Calu3 (cell line): ENCODE measurements at regions not wholly inside any gene's neighbourhood (a gene's known extent, or its start where the extent isn't known, plus 50 kb on each side); places are given as distances from the start of the nearest gene placed in this dataset.

Experiments used
- BruUV-seq: library from RNA; stranded (reverse); fragments of 400-500 nt; replicated peaks from 2 replicates; lab custom pipeline; 2021; lab: Mats Ljungman, UMichigan
- CTCF ChIA-PET: fragments of 300-600 bp; sonication (Branson Sonifier 250); formaldehyde crosslinking; loops from one replicate; lab custom pipeline; 2022; ENCODE audit warnings: antibody characterized with exemption; lab: Charles Lee
- DNase-seq: peaks from one replicate; pipeline ENCODE4 v3.0.0; 2022
- H3K27ac Mint-ChIP-seq: one replicate; pipeline ENCODE4 v1.8.0; 2022; ENCODE audit warnings: mixed read lengths; ENCODE audit not compliant: unreplicated experiment
- H3K27me3 Mint-ChIP-seq: one replicate; pipeline ENCODE4 v1.8.0; 2022; ENCODE audit warnings: mixed read lengths; ENCODE audit not compliant: unreplicated experiment
- H3K36me3 Mint-ChIP-seq: one replicate; pipeline ENCODE4 v1.8.0; 2022; ENCODE audit warnings: mild to moderate bottlenecking, moderate library complexity, mixed read lengths; ENCODE audit not compliant: insufficient read depth, unreplicated experiment
- H3K4me1 Mint-ChIP-seq: one replicate; pipeline ENCODE4 v1.8.0; 2022; ENCODE audit warnings: mild to moderate bottlenecking, low read depth, mixed read lengths; ENCODE audit not compliant: unreplicated experiment
- H3K4me3 Mint-ChIP-seq: one replicate; pipeline ENCODE4 v1.8.0; 2022; ENCODE audit warnings: mild to moderate bottlenecking, low read depth, moderate library complexity, mixed read lengths; ENCODE audit not compliant: unreplicated experiment
- H3K9me3 Mint-ChIP-seq: one replicate; pipeline ENCODE4 v1.8.0; 2022; ENCODE audit warnings: low read depth, mixed read lengths; ENCODE audit not compliant: unreplicated experiment
- intact Hi-C: fragments of 100-400 bp; cut with micrococcal nuclease; formaldehyde crosslinking; loops from one replicate; pipeline ENCODE4 v1.10.0; 2022; ENCODE audit not compliant: unreplicated experiment
- TF ChIP-seq, protein P1 (sequence below): fragments of 200-600 bp; IDR thresholded peaks from one replicate; pipeline ENCODE4 v1.8.0; 2022; ENCODE audit warnings: antibody characterized with exemption; ENCODE audit not compliant: unreplicated experiment

DNA sequence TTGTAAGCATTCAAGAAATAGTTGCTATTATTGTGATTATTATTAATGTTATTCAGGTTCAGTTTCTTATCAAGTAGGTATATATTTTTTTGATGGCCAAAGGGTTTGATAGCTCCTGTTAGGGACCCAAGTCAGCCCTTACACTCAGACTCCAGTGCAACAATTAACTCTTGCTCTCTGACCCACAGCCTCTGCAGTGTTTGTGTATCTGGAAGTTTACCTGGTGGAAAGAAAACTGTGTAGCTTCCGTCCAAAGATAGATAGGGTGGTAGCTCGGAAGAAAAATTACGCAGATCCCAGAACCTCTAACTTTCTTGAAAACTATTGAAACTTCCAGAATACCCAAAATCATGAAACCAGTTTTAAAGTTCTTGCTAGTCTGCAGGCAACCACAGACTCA, 58.6 kb upstream of the IGFBP2 start:
- CTCF ChIA-PET: no interaction called here

DNA sequence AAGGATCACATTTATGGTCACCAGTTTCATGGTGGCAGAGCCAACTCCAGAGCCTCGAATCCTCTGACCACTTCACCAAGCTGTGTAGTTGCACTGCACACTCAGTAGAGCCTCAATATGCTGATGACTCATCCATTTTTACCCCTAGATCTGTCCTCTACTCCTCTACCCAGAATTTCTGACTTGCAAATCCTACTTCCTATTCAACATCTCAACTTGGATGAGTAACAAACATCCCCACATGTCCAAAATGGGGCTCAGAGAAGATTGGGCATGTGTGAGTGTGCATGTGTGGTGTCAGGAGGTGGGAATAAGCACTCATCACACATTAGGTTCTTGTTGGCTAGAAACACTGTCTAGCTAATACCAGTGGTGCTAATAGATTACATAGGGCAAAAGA, 57.8 kb upstream of the IGFBP2 start:
- Mint-ChIP-seq H3K4me3 (no peak overlapping the region), H3K27me3 (peaks cover 14% of the 10 kb centered on the region), H3K4me1 (peaks cover 8% of the 10 kb centered on the region), H3K9me3 (no peaks in the 10 kb centered on the region), H3K27ac (no peak overlapping the region), H3K36me3 (no peaks in the 10 kb centered on the region)
- TF ChIP-seq, protein P1, sequence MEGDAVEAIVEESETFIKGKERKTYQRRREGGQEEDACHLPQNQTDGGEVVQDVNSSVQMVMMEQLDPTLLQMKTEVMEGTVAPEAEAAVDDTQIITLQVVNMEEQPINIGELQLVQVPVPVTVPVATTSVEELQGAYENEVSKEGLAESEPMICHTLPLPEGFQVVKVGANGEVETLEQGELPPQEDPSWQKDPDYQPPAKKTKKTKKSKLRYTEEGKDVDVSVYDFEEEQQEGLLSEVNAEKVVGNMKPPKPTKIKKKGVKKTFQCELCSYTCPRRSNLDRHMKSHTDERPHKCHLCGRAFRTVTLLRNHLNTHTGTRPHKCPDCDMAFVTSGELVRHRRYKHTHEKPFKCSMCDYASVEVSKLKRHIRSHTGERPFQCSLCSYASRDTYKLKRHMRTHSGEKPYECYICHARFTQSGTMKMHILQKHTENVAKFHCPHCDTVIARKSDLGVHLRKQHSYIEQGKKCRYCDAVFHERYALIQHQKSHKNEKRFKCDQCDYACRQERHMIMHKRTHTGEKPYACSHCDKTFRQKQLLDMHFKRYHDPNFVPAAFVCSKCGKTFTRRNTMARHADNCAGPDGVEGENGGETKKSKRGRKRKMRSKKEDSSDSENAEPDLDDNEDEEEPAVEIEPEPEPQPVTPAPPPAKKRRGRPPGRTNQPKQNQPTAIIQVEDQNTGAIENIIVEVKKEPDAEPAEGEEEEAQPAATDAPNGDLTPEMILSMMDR: no peak
- CTCF ChIA-PET: no interaction called here
- intact Hi-C loops: no loop called here
- BruUV-seq: no TSS peak
- DNase-seq: no peak

More for the DNA sequence above, 58.6 kb upstream of the IGFBP2 start:
- no peaks in the 10 kb centered on the region for H3K9me3 Mint-ChIP-seq
- peaks cover 5% of the 10 kb centered on the region for H3K27me3 Mint-ChIP-seq
- intact Hi-C loops: no loop called here
- no peak overlapping the region for H3K4me3 Mint-ChIP-seq
- no peaks in the 10 kb centered on the region for H3K36me3 Mint-ChIP-seq
- peaks cover 8% of the 10 kb centered on the region for H3K4me1 Mint-ChIP-seq
- no peak for DNase-seq
- no TSS peak for BruUV-seq
- TF ChIP-seq, protein P1: no peak
- no peak overlapping the region for H3K27ac Mint-ChIP-seq

DNA sequence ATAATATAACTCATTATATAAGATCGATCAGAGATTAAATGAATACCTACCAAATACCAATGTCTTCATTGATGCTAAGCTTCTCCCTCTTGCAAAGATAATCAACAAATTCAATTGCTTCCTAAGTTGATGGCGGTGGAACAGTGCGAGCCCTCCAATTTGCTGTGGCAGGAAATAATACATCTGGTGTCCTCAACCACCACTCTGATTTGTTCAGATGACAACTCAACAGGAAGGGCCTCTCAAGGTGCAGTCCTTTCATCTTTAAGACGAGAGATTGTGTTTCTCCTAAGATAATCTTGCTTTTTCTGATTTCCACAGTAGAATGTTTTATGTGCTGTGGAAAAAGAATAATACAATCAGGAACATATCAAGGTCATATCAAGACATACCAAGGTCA, 56.6 kb upstream of the IGFBP2 start:
- no peak for DNase-seq
- CTCF ChIA-PET: interaction anchor here (0.7 kb wide), 1 partner anchor 7 kb away, joined by 4 read pairs; no protein-coding TSS in a partner anchor
- Mint-ChIP-seq H3K4me1 (peaks cover 8% of the 10 kb centered on the region), H3K27me3 (peaks cover 25% of the 10 kb centered on the region), H3K36me3 (no peaks in the 10 kb centered on the region), H3K9me3 (no peaks in the 10 kb centered on the region), H3K4me3 (no peak overlapping the region), H3K27ac (no peak overlapping the region)
- TF ChIP-seq, protein P1: no peak
- intact Hi-C loops: no loop called here
- BruUV-seq: no TSS peak

DNA sequence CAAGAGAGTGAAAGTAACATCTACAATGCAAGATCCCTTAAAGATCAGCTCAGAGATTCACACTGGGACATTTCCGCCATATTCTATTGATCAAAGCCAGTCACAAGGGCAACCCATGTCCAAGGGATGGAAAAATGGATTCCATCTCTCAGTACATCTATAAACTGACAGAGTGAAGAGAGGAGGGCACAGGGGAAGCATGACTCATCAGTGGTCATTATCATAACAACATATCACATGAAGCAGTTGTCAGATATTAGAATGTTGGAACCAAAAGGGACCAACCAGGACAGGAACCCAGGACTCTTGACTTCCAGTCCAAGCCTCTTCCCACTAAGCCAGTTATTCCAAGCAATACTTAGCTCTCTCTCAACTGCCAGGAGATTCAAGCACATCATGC, 54.9 kb upstream of the IGFBP2 start:
- Mint-ChIP-seq H3K27me3 (peaks cover 41% of the 10 kb centered on the region), H3K9me3 (no peaks in the 10 kb centered on the region), H3K4me3 (no peak overlapping the region), H3K27ac (no peak overlapping the region), H3K4me1 (peaks cover 8% of the 10 kb centered on the region), H3K36me3 (no peaks in the 10 kb centered on the region)
- TF ChIP-seq, protein P1: no peak
- intact Hi-C loops: no loop called here
- CTCF ChIA-PET: no interaction called here
- DNase-seq: no peak
- no TSS peak for BruUV-seq
